ENCODE measurements at regions not wholly inside any gene's neighbourhood (a gene's known extent, or its start where the extent isn't known, plus 50 kb on each side); places are given as distances from the start of the nearest gene placed in this dataset.

DNA sequence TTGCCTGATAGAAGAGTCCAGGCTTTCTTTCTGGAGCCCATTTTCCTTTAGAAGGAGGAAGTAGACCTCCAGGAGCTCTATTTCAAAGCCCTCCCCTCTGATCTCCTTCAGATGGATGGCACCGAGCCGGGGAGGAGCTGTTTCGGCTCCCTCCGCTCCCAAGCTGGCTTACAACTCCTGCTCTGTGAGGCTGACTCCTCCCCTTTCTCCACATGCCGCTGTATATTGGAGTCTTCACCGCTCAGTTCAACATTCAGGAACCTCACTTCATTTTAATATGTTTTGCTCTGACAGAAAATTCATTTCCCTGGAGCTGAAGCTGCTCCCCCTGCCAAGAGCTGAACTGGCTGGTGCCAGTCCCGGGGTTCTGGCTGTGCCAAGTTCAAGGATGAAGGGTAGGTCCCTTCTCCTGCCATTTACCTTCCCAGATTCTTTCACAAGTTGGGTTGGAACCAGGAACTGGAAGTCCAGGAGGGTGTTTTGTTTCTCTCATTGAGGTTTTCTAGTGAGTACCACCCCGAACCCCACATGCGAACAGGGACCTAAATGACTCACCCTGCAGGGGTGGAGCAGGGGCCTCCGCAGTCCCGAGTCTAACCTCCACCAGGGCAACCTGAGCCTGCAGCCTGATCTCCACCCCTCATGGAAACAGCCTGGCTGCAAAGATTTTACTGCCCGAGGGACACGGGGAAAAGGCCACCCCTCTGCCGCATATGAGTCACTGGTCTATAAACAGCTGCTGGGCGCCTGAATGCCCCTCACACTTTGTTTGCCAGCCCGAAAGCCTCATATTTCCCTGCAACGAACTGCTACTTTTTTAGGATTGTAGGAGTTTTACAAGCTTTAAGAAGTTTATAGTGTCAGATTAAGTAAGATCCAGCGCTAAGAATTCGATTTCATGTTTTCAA is 68.6 kb upstream of the FOXA2 start:
- no peaks in the 10 kb centered on the region for H3K4me1 ChIP-seq
- H3K36me3 ChIP-seq: no peaks in the 10 kb centered on the region
- DNase-seq: no peak
- H3K4me3 ChIP-seq (ENCODE audit: low read depth, low read length): no peak overlapping the region
- TF ChIP-seq, protein P1, sequence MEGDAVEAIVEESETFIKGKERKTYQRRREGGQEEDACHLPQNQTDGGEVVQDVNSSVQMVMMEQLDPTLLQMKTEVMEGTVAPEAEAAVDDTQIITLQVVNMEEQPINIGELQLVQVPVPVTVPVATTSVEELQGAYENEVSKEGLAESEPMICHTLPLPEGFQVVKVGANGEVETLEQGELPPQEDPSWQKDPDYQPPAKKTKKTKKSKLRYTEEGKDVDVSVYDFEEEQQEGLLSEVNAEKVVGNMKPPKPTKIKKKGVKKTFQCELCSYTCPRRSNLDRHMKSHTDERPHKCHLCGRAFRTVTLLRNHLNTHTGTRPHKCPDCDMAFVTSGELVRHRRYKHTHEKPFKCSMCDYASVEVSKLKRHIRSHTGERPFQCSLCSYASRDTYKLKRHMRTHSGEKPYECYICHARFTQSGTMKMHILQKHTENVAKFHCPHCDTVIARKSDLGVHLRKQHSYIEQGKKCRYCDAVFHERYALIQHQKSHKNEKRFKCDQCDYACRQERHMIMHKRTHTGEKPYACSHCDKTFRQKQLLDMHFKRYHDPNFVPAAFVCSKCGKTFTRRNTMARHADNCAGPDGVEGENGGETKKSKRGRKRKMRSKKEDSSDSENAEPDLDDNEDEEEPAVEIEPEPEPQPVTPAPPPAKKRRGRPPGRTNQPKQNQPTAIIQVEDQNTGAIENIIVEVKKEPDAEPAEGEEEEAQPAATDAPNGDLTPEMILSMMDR (IDR thresholded peaks at IDR 0.05; ENCODE audit: low read depth, low read length): no peak
- no peaks in the 10 kb centered on the region for H3K9me3 ChIP-seq
- no peaks in the 10 kb centered on the region for H3K27me3 ChIP-seq

DNA sequence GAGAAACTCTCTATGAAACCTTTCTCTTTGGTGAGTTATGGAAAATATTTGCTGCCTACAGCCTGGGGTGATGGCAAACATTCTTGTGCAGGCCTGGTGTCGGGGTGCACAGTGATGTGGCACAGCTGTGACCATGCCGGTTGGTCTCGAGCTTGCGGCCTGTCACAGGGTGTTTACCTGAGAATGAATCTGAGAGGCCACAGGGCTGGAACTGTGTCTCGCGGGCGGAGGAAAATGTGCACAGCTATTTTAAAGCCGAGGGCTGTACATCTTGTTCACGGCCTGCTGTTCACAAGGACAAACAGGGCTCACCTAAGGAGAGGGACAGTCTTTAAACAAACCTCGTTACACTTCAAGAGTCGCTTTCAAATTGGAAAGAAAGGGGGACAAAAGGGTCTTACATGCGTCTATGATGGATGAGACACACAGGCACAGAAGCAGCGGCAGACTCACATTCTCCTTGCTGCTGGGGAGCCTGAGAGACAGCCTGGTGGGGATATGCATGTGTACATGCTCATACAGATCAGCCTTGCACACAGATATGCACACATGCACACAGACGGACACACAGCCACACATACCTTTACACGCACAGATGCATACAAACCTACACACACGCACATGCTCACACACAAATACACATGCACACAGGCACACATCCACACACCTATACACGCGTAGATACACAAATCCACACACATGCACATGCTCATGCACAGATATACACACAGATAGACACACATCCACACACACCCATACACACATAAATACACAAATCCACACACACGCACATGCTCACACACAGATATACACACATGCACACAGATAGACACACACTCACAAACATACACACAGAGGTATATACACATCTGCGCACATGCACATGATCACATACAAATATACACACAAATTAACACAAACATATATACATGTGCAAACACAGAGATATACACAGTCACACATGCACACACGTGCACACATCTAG is 69.6 kb upstream of the FOXA2 start:
- Histone ChIP-seq H3K9me3 (no peaks in the 10 kb centered on the region), H3K4me3 (ENCODE audit: low read depth, low read length) (no peak overlapping the region), H3K27me3 (no peaks in the 10 kb centered on the region), H3K36me3 (no peaks in the 10 kb centered on the region), H3K4me1 (no peaks in the 10 kb centered on the region)
- TF ChIP-seq, protein P1 (IDR thresholded peaks at IDR 0.05; ENCODE audit: low read depth, low read length): no peak
- DNase-seq: no peak

DNA sequence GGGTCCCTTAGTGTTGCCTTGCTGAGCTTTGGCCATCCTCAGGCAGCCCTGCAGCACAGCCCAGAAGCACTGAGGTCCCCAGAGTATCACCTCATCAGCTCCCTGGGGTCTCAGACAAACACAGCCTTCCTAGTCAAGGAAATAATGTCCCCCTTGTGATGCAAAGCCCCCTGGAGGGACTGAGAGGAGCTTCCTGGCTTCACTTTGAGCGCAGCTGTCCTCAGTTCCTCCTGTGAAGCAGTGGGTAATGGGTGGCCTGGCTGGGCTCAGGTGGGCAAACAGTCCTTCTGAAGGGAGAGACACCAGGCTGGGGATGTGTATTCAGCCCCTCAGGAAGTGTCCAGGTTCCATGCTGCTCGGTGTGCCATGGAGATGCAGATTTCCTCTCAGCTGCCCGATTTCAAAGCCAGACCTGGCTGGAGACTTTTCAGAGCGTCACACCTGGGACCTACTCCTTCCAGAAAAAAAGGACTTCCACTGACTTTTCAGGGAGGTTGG is 79.2 kb upstream of the FOXA2 start:
- TF ChIP-seq, protein P1 (IDR thresholded peaks at IDR 0.05; ENCODE audit: low read depth, low read length): no peak
- no peak for DNase-seq
- H3K27me3 ChIP-seq: no peaks in the 10 kb centered on the region
- no peaks in the 10 kb centered on the region for H3K9me3 ChIP-seq
- H3K36me3 ChIP-seq: no peaks in the 10 kb centered on the region
- H3K4me1 ChIP-seq: no peaks in the 10 kb centered on the region
- H3K4me3 ChIP-seq (ENCODE audit: low read depth, low read length): no peak overlapping the region

DNA sequence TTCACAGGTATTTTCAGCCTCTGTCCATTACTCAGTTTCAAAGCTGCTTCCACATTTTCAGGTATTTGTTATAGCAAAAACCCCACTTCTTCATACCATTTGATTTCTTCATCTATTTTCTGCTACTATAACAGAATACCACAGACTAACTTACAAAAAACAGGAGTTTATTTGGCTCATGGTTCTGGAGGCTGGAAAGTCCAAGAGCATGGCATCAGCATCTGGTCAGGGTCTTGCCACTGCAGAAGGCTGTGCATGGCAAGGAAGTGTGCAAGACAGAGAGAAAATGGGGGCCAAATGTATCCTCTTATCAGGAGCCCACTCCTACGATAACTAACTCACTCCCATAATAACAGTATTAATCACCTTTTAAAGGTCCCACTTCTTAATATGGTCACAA is 82.8 kb upstream of the FOXA2 start:
- TF ChIP-seq, protein P1 (IDR thresholded peaks at IDR 0.05; ENCODE audit: low read depth, low read length): no peak
- Histone ChIP-seq H3K4me3 (ENCODE audit: low read depth, low read length) (no peak overlapping the region), H3K4me1 (no peaks in the 10 kb centered on the region), H3K36me3 (no peaks in the 10 kb centered on the region), H3K27me3 (no peaks in the 10 kb centered on the region), H3K9me3 (no peaks in the 10 kb centered on the region; the same call in 1 of the 2 replicates)
- no peak for DNase-seq

DNA sequence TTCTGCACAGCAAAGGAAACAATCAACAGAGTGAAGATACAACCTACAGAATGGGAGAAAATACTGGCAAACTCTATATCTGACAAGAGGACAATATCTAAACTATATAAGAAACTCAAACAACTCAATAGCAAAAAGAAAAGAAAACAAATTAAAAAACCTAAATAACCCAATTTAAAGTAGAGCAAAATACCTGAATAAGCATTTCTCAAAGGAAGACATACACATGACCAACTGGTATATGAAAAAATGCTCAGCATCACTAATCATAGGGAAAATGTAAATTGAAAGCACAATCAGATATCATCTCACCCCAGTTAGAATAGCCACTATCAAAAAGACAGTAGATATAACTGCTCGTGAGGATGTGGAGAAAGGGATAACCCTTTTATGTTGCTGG is 87.8 kb upstream of the FOXA2 start:
- no peaks in the 10 kb centered on the region; the same call in 1 of the 2 replicates for H3K9me3 ChIP-seq
- TF ChIP-seq, protein P1 (IDR thresholded peaks at IDR 0.05; ENCODE audit: low read depth, low read length): no peak

More for the DNA sequence above, 87.8 kb upstream of the FOXA2 start:
- H3K4me1 ChIP-seq: no peaks in the 10 kb centered on the region
- H3K4me3 ChIP-seq (ENCODE audit: low read depth, low read length): no peak overlapping the region
- H3K27me3 ChIP-seq: no peaks in the 10 kb centered on the region
- no peaks in the 10 kb centered on the region for H3K36me3 ChIP-seq
- no peak for DNase-seq
